ENCODE measurements at regions not wholly inside any gene's neighbourhood (a gene's known extent, or its start where the extent isn't known, plus 50 kb on each side); places are given as distances from the start of the nearest gene placed in this dataset.

DNA sequence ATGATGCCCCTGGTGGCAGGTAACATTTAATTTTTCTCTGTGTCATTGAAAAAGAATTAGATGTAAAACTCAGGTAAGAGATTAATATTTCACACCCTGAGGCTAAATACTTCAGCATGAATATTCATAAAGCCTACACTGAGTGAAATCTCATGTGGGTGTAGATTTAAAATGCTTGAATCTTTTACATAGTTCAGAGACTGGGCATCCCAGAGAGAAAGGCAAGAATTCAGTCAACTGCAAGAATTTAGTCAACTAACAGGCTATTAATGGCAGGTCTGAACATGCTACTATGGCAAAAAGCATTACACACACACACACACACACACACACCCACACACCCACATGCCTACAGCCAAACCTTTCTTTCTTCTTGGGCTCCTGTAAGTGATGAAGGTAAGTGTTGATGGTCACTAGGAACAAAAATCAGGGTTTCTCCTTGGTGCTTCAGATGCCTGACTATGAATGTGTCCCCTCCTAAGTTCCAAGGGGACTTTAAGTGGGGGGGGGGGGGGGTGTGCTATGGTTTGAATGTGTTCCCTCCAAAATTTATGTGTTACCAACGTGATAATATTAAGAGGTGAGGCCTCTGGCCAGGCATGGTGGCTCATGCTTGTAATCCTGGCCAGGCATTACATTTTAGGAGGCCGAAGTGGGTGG, 63.7 kb upstream of the PSMD7 start:
- no peak for DNase-seq (ENCODE audit: low read depth in 2 of 2)

GRCh38 chr16:74230126-74230525, 66.5 kb upstream of the PSMD7 start:
- no peak for DNase-seq (ENCODE audit: low read depth in 2 of 2)

DNA sequence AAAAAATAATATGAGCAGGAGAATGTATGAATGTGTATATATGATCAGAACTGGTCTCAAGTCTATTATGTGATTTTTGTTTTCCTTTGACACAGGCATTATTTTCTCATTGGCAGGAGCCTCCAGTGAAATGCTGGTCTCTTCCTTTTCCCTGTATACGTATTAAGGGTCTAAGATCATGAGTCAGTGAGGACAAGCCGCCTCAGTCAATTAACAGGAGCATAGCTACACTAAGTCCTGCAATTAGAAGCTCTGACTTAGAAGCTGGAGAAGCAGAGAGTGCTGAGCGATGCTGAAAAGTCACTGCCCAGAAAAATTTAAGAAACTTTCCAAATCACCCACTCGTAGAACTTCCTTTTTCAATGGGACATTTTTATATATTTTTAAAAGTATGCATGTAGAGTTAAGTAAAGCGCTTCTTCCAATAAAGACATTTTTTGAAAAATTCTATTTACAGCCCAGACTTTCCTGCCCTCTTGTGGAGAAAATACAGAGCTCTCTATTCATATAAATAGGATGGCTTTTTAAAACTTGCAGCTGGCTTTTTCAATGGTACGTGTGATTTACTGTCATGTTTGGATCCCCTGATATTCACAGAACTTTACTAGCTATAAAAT, 70.2 kb upstream of the PSMD7 start:
- DNase-seq (ENCODE audit: low read depth in 2 of 2), result no peak

DNA sequence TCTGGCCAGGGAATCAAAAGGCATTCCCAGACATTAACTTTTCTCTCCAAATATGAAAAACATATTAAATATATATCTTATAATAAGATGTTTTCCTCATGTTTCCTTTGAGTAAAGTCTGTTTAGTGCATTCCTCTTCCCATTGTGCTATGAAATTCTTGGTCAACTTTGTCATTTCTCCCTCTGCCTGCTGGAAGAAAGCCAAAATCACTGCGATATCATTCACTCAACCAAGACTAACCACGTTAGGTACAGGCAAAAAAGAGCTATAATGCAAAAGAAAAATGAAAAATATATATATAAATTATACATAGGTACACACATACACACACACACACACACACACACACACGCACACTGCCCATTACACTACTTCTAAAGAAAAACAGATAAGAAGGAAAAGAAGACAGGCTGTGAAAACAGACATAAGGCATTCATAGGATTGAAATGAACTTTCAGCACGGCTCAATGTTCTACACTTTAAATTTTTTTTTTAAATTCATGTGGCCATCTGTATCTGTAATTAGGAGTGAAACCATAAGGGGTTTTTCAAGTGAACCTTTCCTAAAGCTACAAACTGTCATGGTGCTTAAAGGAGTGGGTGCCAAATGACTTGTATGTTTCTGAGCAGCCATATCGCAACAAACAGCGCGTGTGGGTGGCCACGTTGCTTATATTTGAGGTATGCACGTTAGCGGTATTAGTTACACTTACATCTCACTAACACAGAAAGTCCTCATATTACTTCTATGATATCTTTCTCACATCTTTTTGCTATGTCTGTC, 71.6 kb upstream of the PSMD7 start:
- no peak for DNase-seq (ENCODE audit: low read depth in 2 of 2)

GRCh38 chr16:74221828-74222227, 74.8 kb upstream of the PSMD7 start:
- DNase-seq (ENCODE audit: low read depth in 2 of 2), result no peak

GRCh38 chr16:74219706-74220105, 76.9 kb upstream of the PSMD7 start:
- no peak for DNase-seq (ENCODE audit: low read depth in 2 of 2)

DNA sequence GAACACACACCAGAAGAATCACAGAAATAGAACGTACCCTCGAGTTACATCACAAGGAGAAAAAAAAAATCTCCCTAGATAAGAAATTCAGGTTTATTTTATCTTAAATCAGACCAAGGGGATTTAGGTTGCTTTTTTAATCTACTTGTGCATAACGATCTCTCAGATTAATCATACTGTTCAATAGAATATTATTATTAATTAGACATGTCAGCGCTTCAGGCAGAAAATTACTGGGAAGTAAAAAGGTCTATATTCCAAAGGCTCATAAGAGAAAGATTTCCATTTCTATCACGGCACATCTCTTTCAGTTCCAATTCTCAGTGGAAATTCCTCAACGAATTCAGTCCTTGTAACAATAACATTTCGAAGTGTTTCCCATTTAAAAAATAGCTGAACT, 77.7 kb upstream of the PSMD7 start:
- DNase-seq (ENCODE audit: low read depth in 2 of 2), result no peak

- DNase-seq (ENCODE audit: low read depth in 2 of 2), result no peak
These were observed 80.3 kb upstream of the PSMD7 start for GRCh38 chr16:74216319-74216718.

GRCh38 chr16:74215249-74215648, 81.4 kb upstream of the PSMD7 start:
- no peak for DNase-seq (ENCODE audit: low read depth in 2 of 2)

GRCh38 chr16:74213372-74213771, 83.2 kb upstream of the PSMD7 start:
- no peak for DNase-seq (ENCODE audit: low read depth in 2 of 2)

DNA sequence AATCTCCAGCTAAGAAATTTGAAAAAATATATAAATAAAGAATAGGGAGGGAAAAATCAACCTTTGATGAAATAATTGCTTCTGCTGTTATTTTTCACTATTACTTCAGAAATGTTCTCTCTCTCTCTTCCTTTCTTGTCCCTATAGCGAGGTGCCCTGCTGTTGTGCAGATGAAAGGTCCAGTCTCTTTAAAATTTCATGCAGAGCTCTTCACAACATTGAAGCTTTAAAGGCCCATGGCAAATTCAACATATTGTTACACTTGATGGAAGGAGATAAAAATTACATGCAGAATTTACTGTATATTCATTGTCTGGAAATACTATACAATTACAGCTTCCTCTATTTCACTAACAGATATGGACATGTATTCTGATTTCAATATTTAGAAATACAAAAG, 86.4 kb upstream of the PSMD7 start:
- no peak for DNase-seq (ENCODE audit: low read depth in 2 of 2)

DNA sequence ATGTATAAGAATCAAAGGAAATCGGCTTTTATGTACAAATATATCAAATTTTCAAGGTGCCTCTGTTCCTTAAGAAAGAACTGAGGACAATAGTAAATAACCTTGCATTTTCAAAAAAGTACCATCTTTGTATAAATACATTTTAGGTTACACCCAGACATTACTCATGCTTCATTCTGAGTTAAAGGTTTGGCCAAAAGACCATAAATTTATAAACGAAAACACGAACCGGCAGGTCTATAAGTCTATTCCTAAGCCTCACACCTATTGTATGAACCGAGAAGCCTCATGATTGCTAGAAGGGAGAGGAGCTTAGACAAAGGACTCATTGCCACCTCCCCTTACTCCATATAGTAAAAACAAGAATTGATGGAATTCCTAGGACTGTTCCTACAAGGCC, 94.6 kb upstream of the PSMD7 start:
- DNase-seq (ENCODE audit: low read depth in 2 of 2), result no peak

DNA sequence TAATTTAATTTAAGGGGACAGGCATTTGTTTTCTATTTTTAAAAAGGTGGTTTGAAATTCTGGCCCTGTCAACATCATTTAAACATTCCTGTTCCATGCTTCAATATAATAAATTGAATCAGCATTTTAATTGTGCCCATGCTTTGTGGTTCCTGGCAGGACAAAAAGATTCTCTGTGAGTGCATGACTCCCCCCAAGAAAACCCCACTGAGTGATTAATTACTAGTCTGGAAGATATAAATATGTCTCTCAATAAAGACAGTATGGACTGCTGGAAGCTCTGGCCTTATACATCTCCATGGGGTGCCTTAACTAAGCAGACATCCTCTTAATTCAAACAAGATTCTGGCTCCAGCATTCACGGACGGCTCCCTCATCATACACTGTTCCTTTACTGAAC, 95.0 kb upstream of the PSMD7 start:
- no peak for DNase-seq (ENCODE audit: low read depth in 2 of 2)

DNA sequence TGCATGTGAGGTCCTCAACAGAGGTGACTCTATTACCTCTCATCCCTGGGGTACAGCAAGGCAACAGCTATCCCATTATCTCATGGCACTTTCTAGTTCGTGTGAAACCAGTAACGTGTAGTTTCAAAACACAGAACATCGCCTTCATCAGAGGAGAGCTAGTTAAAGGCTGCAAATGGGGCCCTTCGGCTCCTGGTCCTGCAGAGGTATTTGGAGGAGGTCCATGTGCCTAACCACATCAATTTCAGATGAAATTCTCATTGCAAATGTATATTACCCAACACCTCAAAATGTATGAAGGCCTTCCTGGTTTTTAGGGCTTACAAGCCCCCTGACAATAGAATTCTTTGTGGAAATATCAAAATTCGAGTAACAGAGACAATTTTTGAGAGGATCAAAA, 95.7 kb upstream of the PSMD7 start:
- no peak for DNase-seq (ENCODE audit: low read depth in 2 of 2)

- DNase-seq (ENCODE audit: low read depth in 2 of 2), result no peak
These were observed 96.8 kb upstream of the PSMD7 start for GRCh38 chr16:74199842-74200124.

GRCh38 chr16:74199066-74199841, 97.4 kb upstream of the PSMD7 start:
- no peak for DNase-seq (ENCODE audit: low read depth in 2 of 2)

- no peak for DNase-seq (ENCODE audit: low read depth in 2 of 2)
These were observed 104.3 kb upstream of the PSMD7 start for GRCh38 chr16:74192281-74192797.

- no peak for DNase-seq (ENCODE audit: low read depth in 2 of 2)
These were observed 106.3 kb upstream of the PSMD7 start for GRCh38 chr16:74190292-74190691.

- DNase-seq (ENCODE audit: low read depth in 2 of 2), result no peak
These were observed 107.8 kb upstream of the PSMD7 start for GRCh38 chr16:74188856-74189255.

GRCh38 chr16:74186561-74186971, 110.0 kb upstream of the PSMD7 start:
- no peak for DNase-seq (ENCODE audit: low read depth in 2 of 2)

GRCh38 chr16:74184839-74185238, 111.8 kb upstream of the PSMD7 start:
- DNase-seq (ENCODE audit: low read depth in 2 of 2), result no peak

GRCh38 chr16:74183601-74184360, 112.8 kb upstream of the PSMD7 start:
- no peak for DNase-seq (ENCODE audit: low read depth in 2 of 2)

Data from activated CD4-positive, alpha-beta T cell treated with anti-CD3 and anti-CD28 coated beads for 24 hours (primary cell).